ENCODE measurements at regions not wholly inside any gene's neighbourhood (a gene's known extent, or its start where the extent isn't known, plus 50 kb on each side); places are given as distances from the start of the nearest gene placed in this dataset.
A peak's percentile ranks its signal among the peaks of the same experiment; 100 is the strongest.
"Not testable (repeated sequence)": the region's sequence is repeated elsewhere in the genome, so short reads cannot be mapped to it uniquely, and the experiment has no call there.

DNA sequence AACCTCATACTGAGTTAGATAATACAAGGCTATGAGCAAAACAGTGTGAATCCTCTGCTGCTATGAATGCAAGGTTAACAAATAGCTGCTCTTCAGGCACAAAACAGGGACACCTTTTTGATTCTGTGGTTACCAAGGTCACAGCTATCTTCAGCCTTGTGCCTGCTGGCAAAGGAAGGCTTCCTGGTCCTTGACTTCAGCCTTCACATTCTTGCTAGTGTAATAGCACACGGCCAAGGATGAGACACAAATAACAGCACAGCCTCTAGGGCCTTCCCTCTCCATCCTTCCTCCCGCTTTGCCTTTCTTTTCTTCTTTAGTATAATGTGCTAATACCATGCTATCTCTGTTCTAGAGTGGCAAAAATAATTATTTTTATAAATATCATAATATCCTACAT is 130.6 kb upstream of the CAV2 start:
- intact Hi-C loops (cut with DNase I), result no loop called here
- Histone ChIP-seq H3K9me3 (no peaks in the 10 kb centered on the region), H3K27me3 (no peaks in the 10 kb centered on the region), H3K27ac (replicated peaks in 1 of 4) (no peak overlapping the region), H3K36me3 (no peaks in the 10 kb centered on the region), H3K4me1 (peaks cover 0 to 4% (median 0%) of the 10 kb centered on the region in 4 donors), H3K4me3 (no peak overlapping the region)
- DNase-seq (ENCODE audit: extremely low spot score), result no peak
- no peak for TF ChIP-seq POLR2A (IDR thresholded peaks at IDR 0.05; ENCODE audit: low read depth)
- TF ChIP-seq, protein P1, sequence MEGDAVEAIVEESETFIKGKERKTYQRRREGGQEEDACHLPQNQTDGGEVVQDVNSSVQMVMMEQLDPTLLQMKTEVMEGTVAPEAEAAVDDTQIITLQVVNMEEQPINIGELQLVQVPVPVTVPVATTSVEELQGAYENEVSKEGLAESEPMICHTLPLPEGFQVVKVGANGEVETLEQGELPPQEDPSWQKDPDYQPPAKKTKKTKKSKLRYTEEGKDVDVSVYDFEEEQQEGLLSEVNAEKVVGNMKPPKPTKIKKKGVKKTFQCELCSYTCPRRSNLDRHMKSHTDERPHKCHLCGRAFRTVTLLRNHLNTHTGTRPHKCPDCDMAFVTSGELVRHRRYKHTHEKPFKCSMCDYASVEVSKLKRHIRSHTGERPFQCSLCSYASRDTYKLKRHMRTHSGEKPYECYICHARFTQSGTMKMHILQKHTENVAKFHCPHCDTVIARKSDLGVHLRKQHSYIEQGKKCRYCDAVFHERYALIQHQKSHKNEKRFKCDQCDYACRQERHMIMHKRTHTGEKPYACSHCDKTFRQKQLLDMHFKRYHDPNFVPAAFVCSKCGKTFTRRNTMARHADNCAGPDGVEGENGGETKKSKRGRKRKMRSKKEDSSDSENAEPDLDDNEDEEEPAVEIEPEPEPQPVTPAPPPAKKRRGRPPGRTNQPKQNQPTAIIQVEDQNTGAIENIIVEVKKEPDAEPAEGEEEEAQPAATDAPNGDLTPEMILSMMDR (IDR thresholded peaks at IDR 0.05), result no peak
- TF ChIP-seq POLR2AphosphoS5 (IDR thresholded peaks at IDR 0.05), result no peak
- TF ChIP-seq EP300 (IDR thresholded peaks at IDR 0.05), result no peak
- 67% methylated on average over 2 of the region's 2 CpGs for WGBS

DNA sequence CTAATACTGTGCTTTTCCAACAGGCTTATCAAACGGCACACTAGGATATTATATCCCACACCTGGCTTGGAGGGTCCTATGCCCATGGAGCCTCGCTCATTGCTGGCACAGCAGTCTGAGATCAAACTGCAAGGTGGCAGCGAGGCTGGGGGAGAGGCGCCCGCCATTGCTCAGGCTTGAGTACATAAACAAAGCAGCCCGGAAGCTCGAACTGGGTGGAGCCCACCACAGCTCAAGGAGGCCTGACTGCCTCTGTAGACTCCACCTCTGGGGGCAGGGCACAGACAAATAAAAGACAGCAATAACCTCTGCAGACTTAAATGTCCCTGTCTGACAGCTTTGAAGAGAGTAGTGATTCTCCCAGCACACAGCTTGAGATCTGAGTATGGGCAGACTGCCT is 128.0 kb upstream of the CAV2 start:
- 100% methylated on average over 2 of the region's 7 CpGs for WGBS
- H3K36me3 ChIP-seq; H3K9me3 ChIP-seq; H3K27ac ChIP-seq (replicated peaks in 1 of 4); H3K27me3 ChIP-seq; H3K4me1 ChIP-seq; intact Hi-C loops (cut with DNase I); H3K4me3 ChIP-seq; DNase-seq (ENCODE audit: extremely low spot score): not testable (repeated sequence)

DNA sequence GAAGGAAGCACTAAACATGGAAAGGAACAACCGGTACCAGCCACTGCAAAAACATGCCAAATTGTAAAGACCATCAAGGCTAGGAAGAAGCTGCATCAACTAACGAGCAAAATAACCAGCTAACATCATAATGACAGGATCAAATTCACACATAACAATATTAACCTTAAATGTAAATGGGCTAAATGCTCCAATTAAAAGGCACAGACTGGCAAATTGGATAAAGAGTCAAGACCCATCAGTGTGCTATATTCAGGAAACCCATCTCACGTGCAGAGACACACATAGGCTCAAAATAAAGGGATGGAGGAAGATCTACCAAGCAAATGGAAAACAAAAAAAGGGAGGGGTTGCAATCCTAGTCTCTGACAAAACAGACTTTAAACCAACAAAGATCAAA is 126.3 kb upstream of the CAV2 start:
- H3K27ac ChIP-seq (replicated peaks in 1 of 4); DNase-seq (ENCODE audit: extremely low spot score); H3K36me3 ChIP-seq; H3K9me3 ChIP-seq; H3K4me3 ChIP-seq; H3K4me1 ChIP-seq; intact Hi-C loops (cut with DNase I); H3K27me3 ChIP-seq: not testable (repeated sequence)
- 95% methylated on average over 2 of the region's 3 CpGs for WGBS

DNA sequence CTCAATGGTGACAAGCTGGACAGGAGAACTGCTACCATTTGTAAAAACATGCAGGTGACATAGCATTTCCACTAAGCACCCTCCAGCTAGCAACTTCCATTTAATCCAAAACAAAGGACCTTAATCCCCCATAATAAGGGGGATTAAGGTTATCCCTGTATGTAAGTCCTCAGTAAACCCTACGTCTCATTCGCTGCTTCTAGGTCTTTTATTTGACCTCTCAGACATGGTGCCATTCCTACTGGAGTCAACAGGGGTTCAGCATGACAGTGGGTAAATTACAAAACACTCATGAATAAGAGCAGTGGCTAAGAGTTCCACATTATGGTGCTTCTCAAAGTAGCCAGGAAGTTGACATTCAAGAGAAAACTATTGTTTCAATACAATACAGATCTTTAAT is 121.8 kb upstream of the CAV2 start:
- Histone ChIP-seq H3K4me3 (no peak overlapping the region), H3K27me3 (no peaks in the 10 kb centered on the region), H3K36me3 (no peaks in the 10 kb centered on the region), H3K9me3 (no peaks in the 10 kb centered on the region), H3K27ac (replicated peaks in 1 of 4) (no peak overlapping the region), H3K4me1 (peaks cover 8 to 22% (median 18%) of the 10 kb centered on the region in 4 donors)
- no peak for DNase-seq (ENCODE audit: extremely low spot score)
- WGBS, result 100% methylated on average over 2 of the region's 2 CpGs
- intact Hi-C loops (cut with DNase I), result no loop called here
- no peak for TF ChIP-seq POLR2AphosphoS5 (IDR thresholded peaks at IDR 0.05)
- TF ChIP-seq, protein P1 (IDR thresholded peaks at IDR 0.05), result no peak
- no peak for TF ChIP-seq POLR2A (IDR thresholded peaks at IDR 0.05; ENCODE audit: low read depth)
- no peak for TF ChIP-seq EP300 (IDR thresholded peaks at IDR 0.05)

DNA sequence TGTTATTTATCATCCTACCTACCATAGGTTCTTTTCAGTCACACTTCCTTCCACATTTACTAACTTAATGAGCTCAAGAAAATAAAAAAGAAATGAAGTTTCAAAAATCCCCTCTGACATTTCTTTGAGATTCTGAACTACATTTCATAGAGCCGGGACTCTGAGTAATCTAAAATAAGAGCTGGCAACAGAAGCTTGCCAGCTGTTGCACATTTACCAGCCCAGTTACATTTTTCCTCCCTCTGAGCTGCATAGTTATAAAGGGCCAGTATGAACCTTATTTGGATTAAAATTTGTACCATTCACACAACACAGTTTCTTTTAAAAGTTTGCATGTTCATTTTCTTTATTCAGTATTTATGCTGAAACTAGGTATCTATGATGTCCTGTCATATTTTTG is 119.5 kb upstream of the CAV2 start:
- DNase-seq (ENCODE audit: extremely low spot score), result no peak
- WGBS, result 22% methylated on average over 1 of the region's 1 CpG
- Histone ChIP-seq H3K36me3 (no peaks in the 10 kb centered on the region), H3K27ac (replicated peaks in 1 of 4) (peak overlapping the region in 3 of 4 donors; percentile 39 to 46 (median 40)), H3K9me3 (no peaks in the 10 kb centered on the region), H3K4me1 (peaks cover 8 to 22% (median 18%) of the 10 kb centered on the region in 4 donors), H3K4me3 (no peak overlapping the region), H3K27me3 (no peaks in the 10 kb centered on the region)
- intact Hi-C loops (cut with DNase I), result no loop called here
- TF ChIP-seq POLR2A (IDR thresholded peaks at IDR 0.05; ENCODE audit: low read depth) (no peak), EP300 (IDR thresholded peaks at IDR 0.05) (no peak), POLR2AphosphoS5 (IDR thresholded peaks at IDR 0.05) (no peak)
- TF ChIP-seq, protein P1 (IDR thresholded peaks at IDR 0.05), result no peak

DNA sequence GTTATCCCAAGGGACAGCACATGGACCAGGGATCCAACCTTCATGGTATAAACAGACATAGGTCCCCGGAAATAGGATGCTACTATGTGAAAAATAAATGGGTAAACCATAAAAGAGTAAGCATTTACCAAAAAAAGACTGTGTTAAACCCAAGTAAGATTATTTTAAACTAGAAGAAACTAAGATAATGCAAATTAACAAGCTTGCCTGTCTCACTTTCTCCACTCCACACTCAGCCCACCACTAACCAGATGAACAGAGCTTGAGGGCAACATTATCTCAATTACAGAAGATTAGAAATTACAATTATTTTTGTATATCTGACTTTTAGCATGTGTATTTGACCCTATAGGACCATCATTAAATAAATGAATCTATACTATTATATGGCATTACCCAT is 117.2 kb upstream of the CAV2 start:
- 94% methylated on average over 1 of the region's 1 CpG for WGBS
- Histone ChIP-seq H3K4me1 (peaks cover 8 to 22% (median 18%) of the 10 kb centered on the region in 4 donors), H3K27ac (replicated peaks in 1 of 4) (no peak overlapping the region), H3K36me3 (no peaks in the 10 kb centered on the region), H3K9me3 (no peaks in the 10 kb centered on the region), H3K4me3 (no peak overlapping the region), H3K27me3 (no peaks in the 10 kb centered on the region)
- no peak for DNase-seq (ENCODE audit: extremely low spot score)
- TF ChIP-seq POLR2A (IDR thresholded peaks at IDR 0.05; ENCODE audit: low read depth) (no peak), EP300 (IDR thresholded peaks at IDR 0.05) (no peak), POLR2AphosphoS5 (IDR thresholded peaks at IDR 0.05) (no peak)
- TF ChIP-seq, protein P1 (IDR thresholded peaks at IDR 0.05), result no peak
- intact Hi-C loops (cut with DNase I), result no loop called here

Measured in esophagus muscularis mucosa (tissue), 4 donors.